Ovary (tissue), 7 donors: ENCODE measurements at regions not wholly inside any gene's neighbourhood (a gene's known extent, or its start where the extent isn't known, plus 50 kb on each side); places are given as distances from the start of the nearest gene placed in this dataset.

ENCODE experiments used
- DNase-seq, 5 donors: peaks; one replicate each; pipeline ENCODE4 v3.0.0-alpha.2; 2019 to 2020
- H3K27ac ChIP-seq, 2 donors: fragments of 200-600 bp; one replicate each; pipeline versions ENCODE4 v1.5.1 to v1.8.0; 2019 to 2022
- H3K27me3 ChIP-seq: fragments of 200-600 bp; one replicate; pipeline ENCODE4 v1.8.0; 2022
- H3K36me3 ChIP-seq: fragments of 200-600 bp; sonication (generic); one replicate; pipeline ENCODE4 v1.5.1; 2019
- H3K4me1 ChIP-seq: one replicate; pipeline ENCODE4 v1.8.1; 2013; ENCODE audit warnings: mild to moderate bottlenecking, moderate library complexity; ENCODE audit not compliant: insufficient read depth
- H3K4me3 ChIP-seq: fragments of 200-600 bp; sonication (generic); one replicate; pipeline ENCODE4 v1.5.1; 2017
- H3K9me3 ChIP-seq, 2 donors: fragments of 200-600 bp in 1 of 2; sonication (generic) in 1 of 2; one replicate each; pipeline versions ENCODE4 v1.5.1 to v1.8.1; 2013 to 2019; ENCODE audit warnings: mild to moderate bottlenecking in 1 of 2, moderate library complexity in 1 of 2
- EP300 ChIP-seq: sonication (generic); formaldehyde crosslinking; IDR thresholded peaks from one replicate; pipeline ENCODE4 v1.6.1; 2017; ENCODE audit warnings: antibody characterized with exemption
- POLR2A ChIP-seq: fragments of 450-650 bp; IDR thresholded peaks from one replicate; pipeline ENCODE4 v1.6.1; 2017; ENCODE audit warnings: antibody characterized with exemption, mild to moderate bottlenecking, moderate library complexity
- WGBS, 3 donors: extraction: QIAGEN DNeasy Blood & Tissue Kit in 1 of 3; methylation state at CpG; one replicate each; pipeline versions ENCODE4 v1.1.5 to v1.1.7; 2013 to 2017; 5-methylcytosine and 5-hydroxymethylcytosine counted together
- intact Hi-C, 4 donors: fragments of 100-400 bp; cut with DNase I; formaldehyde crosslinking; loops; one replicate each; pipeline versions ENCODE4 v1.11.0 to v1.15.1; 2022 to 2023
- TF ChIP-seq, protein P1 (sequence below), 3 donors: fragments of 450-650 bp in 2 of 3; fragments of 200-600 bp in 1 of 3; IDR thresholded peaks; one replicate each; pipeline versions ENCODE4 v1.5.1 to v1.8.0; 2016 to 2022; ENCODE audit warnings: antibody characterized with exemption in 3 of 3, mild to moderate bottlenecking in 1 of 3
- donor health status: DM: no; HTN: no; CAD: no; lungs with moderate emphysema.
- donor health status: DM: no; HTN: no; CAD: no.
- donor health status: Bipolar disorder and iron deficiency.
- donor health status: DM: no; HTN: no; CAD: no.
- donor health status: DM: yes; HTN: yes; CAD: no.

DNA sequence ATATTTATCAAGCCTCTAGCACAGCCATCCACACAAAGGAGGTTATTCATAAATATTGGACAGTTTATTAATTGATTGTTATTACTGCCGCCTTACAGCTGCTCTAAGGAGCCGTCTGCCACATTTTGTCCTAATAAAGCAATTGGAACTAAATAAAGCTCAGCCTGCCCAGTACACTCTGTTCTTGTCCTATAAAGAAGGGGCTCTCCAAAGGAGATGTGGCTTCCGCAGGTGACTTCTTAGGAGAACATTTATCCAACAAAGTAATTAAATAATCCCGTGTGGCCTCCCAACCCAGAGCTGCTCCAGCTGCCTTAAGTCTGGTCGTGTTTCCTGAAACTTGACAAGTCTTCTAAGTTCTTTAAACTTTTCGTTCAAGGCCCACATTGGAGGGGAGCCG lies 497.7 kb downstream of the NPHP4 start:
- intact Hi-C loops, result no loop called here
- no peak overlapping the region for H3K27ac ChIP-seq
- H3K4me1 ChIP-seq, result no peaks in the 10 kb centered on the region
- H3K36me3 ChIP-seq, result no peaks in the 10 kb centered on the region
- no peaks in the 10 kb centered on the region for H3K9me3 ChIP-seq
- no peaks in the 10 kb centered on the region for H3K27me3 ChIP-seq
- no peak overlapping the region for H3K4me3 ChIP-seq
- 10 to 18% (median 17%) methylated on average over 7 of the region's 7 CpGs for WGBS, 3 donors
- no peak for DNase-seq
- TF ChIP-seq EP300 (no peak), POLR2A (no peak)
- TF ChIP-seq, protein P1, sequence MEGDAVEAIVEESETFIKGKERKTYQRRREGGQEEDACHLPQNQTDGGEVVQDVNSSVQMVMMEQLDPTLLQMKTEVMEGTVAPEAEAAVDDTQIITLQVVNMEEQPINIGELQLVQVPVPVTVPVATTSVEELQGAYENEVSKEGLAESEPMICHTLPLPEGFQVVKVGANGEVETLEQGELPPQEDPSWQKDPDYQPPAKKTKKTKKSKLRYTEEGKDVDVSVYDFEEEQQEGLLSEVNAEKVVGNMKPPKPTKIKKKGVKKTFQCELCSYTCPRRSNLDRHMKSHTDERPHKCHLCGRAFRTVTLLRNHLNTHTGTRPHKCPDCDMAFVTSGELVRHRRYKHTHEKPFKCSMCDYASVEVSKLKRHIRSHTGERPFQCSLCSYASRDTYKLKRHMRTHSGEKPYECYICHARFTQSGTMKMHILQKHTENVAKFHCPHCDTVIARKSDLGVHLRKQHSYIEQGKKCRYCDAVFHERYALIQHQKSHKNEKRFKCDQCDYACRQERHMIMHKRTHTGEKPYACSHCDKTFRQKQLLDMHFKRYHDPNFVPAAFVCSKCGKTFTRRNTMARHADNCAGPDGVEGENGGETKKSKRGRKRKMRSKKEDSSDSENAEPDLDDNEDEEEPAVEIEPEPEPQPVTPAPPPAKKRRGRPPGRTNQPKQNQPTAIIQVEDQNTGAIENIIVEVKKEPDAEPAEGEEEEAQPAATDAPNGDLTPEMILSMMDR (IDR thresholded peaks at IDR 0.05), result no peak

- Histone ChIP-seq H3K27ac (no peak overlapping the region), H3K4me1 (no peaks in the 10 kb centered on the region), H3K4me3 (no peak overlapping the region), H3K27me3 (no peaks in the 10 kb centered on the region), H3K9me3 (no peaks in the 10 kb centered on the region), H3K36me3 (no peaks in the 10 kb centered on the region)
- TF ChIP-seq, protein P1 (IDR thresholded peaks at IDR 0.05), result no peak
- intact Hi-C loops, result no loop called here
- no peak for DNase-seq
- 6 to 13% (median 12%) methylated on average over 9 of the region's 9 CpGs for WGBS, 3 donors
Measured at GRCh38 chr1:5493851-5494311, 498.3 kb downstream of the NPHP4 start.

DNA sequence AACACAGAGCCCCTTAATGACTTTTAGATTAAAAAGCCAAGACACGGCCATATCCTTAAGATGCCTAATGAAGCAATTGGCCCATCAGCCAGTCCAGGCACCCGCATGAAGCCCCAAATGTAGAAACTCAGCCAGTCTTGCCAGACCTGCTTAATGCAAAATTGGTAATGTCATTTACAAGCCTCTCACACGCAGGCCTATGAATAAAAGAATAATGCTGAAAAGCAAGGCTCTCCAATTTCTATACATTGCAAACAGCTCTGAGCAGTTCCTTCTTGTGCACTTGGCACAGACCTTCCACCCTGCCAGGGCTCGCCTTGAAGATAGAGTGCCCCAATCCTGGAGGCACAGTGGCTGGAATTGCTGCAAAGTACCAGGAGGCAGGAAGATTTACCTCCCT lies 498.9 kb downstream of the NPHP4 start:
- Histone ChIP-seq H3K27ac (no peak overlapping the region), H3K9me3 (no peaks in the 10 kb centered on the region), H3K27me3 (no peaks in the 10 kb centered on the region), H3K4me3 (no peak overlapping the region), H3K36me3 (no peaks in the 10 kb centered on the region), H3K4me1 (no peaks in the 10 kb centered on the region)
- no peak for DNase-seq
- 58 to 76% (median 73%) methylated on average over 4 of the region's 4 CpGs for WGBS, 3 donors
- TF ChIP-seq EP300 (no peak), POLR2A (no peak)
- TF ChIP-seq, protein P1 (IDR thresholded peaks at IDR 0.05), result no peak
- intact Hi-C loops, result no loop called here

DNA sequence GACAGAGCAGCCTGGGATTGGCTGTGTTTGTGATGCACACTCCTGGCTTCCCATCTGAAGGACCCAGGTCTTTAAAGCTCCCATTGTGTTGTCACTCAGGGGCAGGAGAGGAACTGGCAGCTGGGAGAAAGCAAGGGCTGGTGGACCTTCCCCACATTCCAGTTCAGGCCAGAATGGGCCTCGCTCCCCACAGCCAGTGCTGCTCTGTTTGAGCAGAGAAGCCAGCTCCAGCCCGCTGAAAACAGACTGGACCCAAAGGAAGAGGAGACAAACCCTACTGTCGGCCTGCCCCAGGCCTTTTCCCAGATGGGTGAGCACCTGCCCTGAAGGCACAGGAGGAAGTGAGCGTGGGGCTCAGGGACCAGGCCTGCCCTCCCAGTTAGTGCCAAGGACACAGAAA lies 499.4 kb downstream of the NPHP4 start:
- 75 to 87% (median 80%) methylated on average over 4 of the region's 4 CpGs for WGBS, 3 donors
- Histone ChIP-seq H3K36me3 (no peaks in the 10 kb centered on the region), H3K9me3 (no peaks in the 10 kb centered on the region), H3K27me3 (no peaks in the 10 kb centered on the region), H3K27ac (no peak overlapping the region), H3K4me3 (no peak overlapping the region), H3K4me1 (no peaks in the 10 kb centered on the region)
- intact Hi-C loops, result no loop called here
- DNase-seq, result no peak
- no peak for TF ChIP-seq POLR2A
- TF ChIP-seq, protein P1 (IDR thresholded peaks at IDR 0.05), result no peak
- TF ChIP-seq EP300, result no peak
